ENCODE measurements at regions not wholly inside any gene's neighbourhood (a gene's known extent, or its start where the extent isn't known, plus 50 kb on each side); places are given as distances from the start of the nearest gene placed in this dataset.
"Not testable (repeated sequence)": the region's sequence is repeated elsewhere in the genome, so short reads cannot be mapped to it uniquely, and the experiment has no call there.

- not testable (repeated sequence) for H3K27me3 ChIP-seq (ENCODE audit: control insufficient read depth in 3 of 3, insufficient read depth in 3 of 3, low read length in 2 of 3); H3K9me3 ChIP-seq (ENCODE audit: control insufficient read depth in 4 of 4, insufficient read depth in 3 of 4, low read length in 3 of 4); ATAC-seq (ENCODE audit: insufficient read depth, low FRiP score); H3K36me3 ChIP-seq (ENCODE audit: control insufficient read depth in 4 of 4, insufficient read depth in 4 of 4, low read length in 4 of 4); H3K4me1 ChIP-seq (ENCODE audit: control insufficient read depth in 5 of 5, insufficient read depth in 5 of 5, low read length in 5 of 5); H3K9ac ChIP-seq (ENCODE audit: insufficient read depth in 1 of 2, low read length in 2 of 2); DNase-seq; H3K4me3 ChIP-seq; H3K27ac ChIP-seq (ENCODE audit: low read depth in 1 of 2, low read length in 1 of 2)
- 96 to 97% methylated on average over 29 to 49 of the region's 51 CpGs for WGBS, 2 donors
Observed at GRCh38 chr4:131734851-131735385, 1414.2 kb upstream of the PCDH10 start.

- not testable (repeated sequence) for H3K36me3 ChIP-seq (ENCODE audit: control insufficient read depth in 4 of 4, insufficient read depth in 4 of 4, low read length in 4 of 4); H3K9ac ChIP-seq (ENCODE audit: insufficient read depth in 1 of 2, low read length in 2 of 2); ATAC-seq (ENCODE audit: insufficient read depth, low FRiP score); H3K27me3 ChIP-seq (ENCODE audit: control insufficient read depth in 3 of 3, insufficient read depth in 3 of 3, low read length in 2 of 3); H3K4me3 ChIP-seq; DNase-seq; H3K9me3 ChIP-seq (ENCODE audit: control insufficient read depth in 4 of 4, insufficient read depth in 3 of 4, low read length in 3 of 4); H3K27ac ChIP-seq (ENCODE audit: low read depth in 1 of 2, low read length in 1 of 2); H3K4me1 ChIP-seq (ENCODE audit: control insufficient read depth in 5 of 5, insufficient read depth in 5 of 5, low read length in 5 of 5)
- 95 to 98% methylated on average over 14 to 25 of the region's 26 CpGs for WGBS, 2 donors
Observed at GRCh38 chr4:131738991-131739390, 1410.1 kb upstream of the PCDH10 start.

- H3K4me3 ChIP-seq; H3K4me1 ChIP-seq (ENCODE audit: control insufficient read depth in 5 of 5, insufficient read depth in 5 of 5, low read length in 5 of 5); H3K36me3 ChIP-seq (ENCODE audit: control insufficient read depth in 4 of 4, insufficient read depth in 4 of 4, low read length in 4 of 4); H3K27ac ChIP-seq (ENCODE audit: low read depth in 1 of 2, low read length in 1 of 2); H3K9ac ChIP-seq (ENCODE audit: insufficient read depth in 1 of 2, low read length in 2 of 2); H3K9me3 ChIP-seq (ENCODE audit: control insufficient read depth in 4 of 4, insufficient read depth in 3 of 4, low read length in 3 of 4); DNase-seq; H3K27me3 ChIP-seq (ENCODE audit: control insufficient read depth in 3 of 3, insufficient read depth in 3 of 3, low read length in 2 of 3); ATAC-seq (ENCODE audit: insufficient read depth, low FRiP score): not testable (repeated sequence)
- WGBS, 2 donors, result 98% methylated on average over 14 of the region's 27 CpGs; no CpG with 5 or more reads in 1 of the 2 donors
Observed at GRCh38 chr4:131741836-131742235, 1407.3 kb upstream of the PCDH10 start.

- H3K27me3 ChIP-seq (ENCODE audit: control insufficient read depth in 3 of 3, insufficient read depth in 3 of 3, low read length in 2 of 3); H3K9ac ChIP-seq (ENCODE audit: insufficient read depth in 1 of 2, low read length in 2 of 2); ATAC-seq (ENCODE audit: insufficient read depth, low FRiP score); H3K27ac ChIP-seq (ENCODE audit: low read depth in 1 of 2, low read length in 1 of 2); H3K4me1 ChIP-seq (ENCODE audit: control insufficient read depth in 5 of 5, insufficient read depth in 5 of 5, low read length in 5 of 5); DNase-seq; H3K4me3 ChIP-seq; H3K9me3 ChIP-seq (ENCODE audit: control insufficient read depth in 4 of 4, insufficient read depth in 3 of 4, low read length in 3 of 4); H3K36me3 ChIP-seq (ENCODE audit: control insufficient read depth in 4 of 4, insufficient read depth in 4 of 4, low read length in 4 of 4): not testable (repeated sequence)
- 97% methylated on average over 29 to 45 of the region's 45 CpGs for WGBS, 2 donors
Observed at GRCh38 chr4:131742536-131743205, 1406.4 kb upstream of the PCDH10 start.

GRCh38 chr4:131743348-131743747 lies 1405.7 kb upstream of the PCDH10 start:
- not testable (repeated sequence) for DNase-seq
- 93 to 99% methylated on average over 3 to 10 of the region's 20 CpGs for WGBS, 2 donors

GRCh38 chr4:131747203-131747602 lies 1401.9 kb upstream of the PCDH10 start:
- H3K4me3 ChIP-seq; H3K27ac ChIP-seq (ENCODE audit: low read depth in 1 of 2, low read length in 1 of 2); H3K9ac ChIP-seq (ENCODE audit: insufficient read depth in 1 of 2, low read length in 2 of 2); H3K27me3 ChIP-seq (ENCODE audit: control insufficient read depth in 3 of 3, insufficient read depth in 3 of 3, low read length in 2 of 3); H3K36me3 ChIP-seq (ENCODE audit: control insufficient read depth in 4 of 4, insufficient read depth in 4 of 4, low read length in 4 of 4); ATAC-seq (ENCODE audit: insufficient read depth, low FRiP score); DNase-seq; H3K4me1 ChIP-seq (ENCODE audit: control insufficient read depth in 5 of 5, insufficient read depth in 5 of 5, low read length in 5 of 5); H3K9me3 ChIP-seq (ENCODE audit: control insufficient read depth in 4 of 4, insufficient read depth in 3 of 4, low read length in 3 of 4): not testable (repeated sequence)
- 95 to 98% methylated on average over 10 to 19 of the region's 34 CpGs for WGBS, 2 donors

More at GRCh38 chr4:131743348-131743747, 1405.7 kb upstream of the PCDH10 start:
- not testable (repeated sequence) for H3K9me3 ChIP-seq (ENCODE audit: control insufficient read depth in 4 of 4, insufficient read depth in 3 of 4, low read length in 3 of 4); H3K27ac ChIP-seq (ENCODE audit: low read depth in 1 of 2, low read length in 1 of 2); H3K4me3 ChIP-seq; H3K9ac ChIP-seq (ENCODE audit: insufficient read depth in 1 of 2, low read length in 2 of 2); ATAC-seq (ENCODE audit: insufficient read depth, low FRiP score); H3K27me3 ChIP-seq (ENCODE audit: control insufficient read depth in 3 of 3, insufficient read depth in 3 of 3, low read length in 2 of 3); H3K4me1 ChIP-seq (ENCODE audit: control insufficient read depth in 5 of 5, insufficient read depth in 5 of 5, low read length in 5 of 5); H3K36me3 ChIP-seq (ENCODE audit: control insufficient read depth in 4 of 4, insufficient read depth in 4 of 4, low read length in 4 of 4)

GRCh38 chr4:131749224-131749623 lies 1399.9 kb upstream of the PCDH10 start:
- not testable (repeated sequence) for H3K9me3 ChIP-seq (ENCODE audit: control insufficient read depth in 4 of 4, insufficient read depth in 3 of 4, low read length in 3 of 4); DNase-seq; H3K4me3 ChIP-seq; H3K9ac ChIP-seq (ENCODE audit: insufficient read depth in 1 of 2, low read length in 2 of 2); H3K27me3 ChIP-seq (ENCODE audit: control insufficient read depth in 3 of 3, insufficient read depth in 3 of 3, low read length in 2 of 3); H3K27ac ChIP-seq (ENCODE audit: low read depth in 1 of 2, low read length in 1 of 2); H3K36me3 ChIP-seq (ENCODE audit: control insufficient read depth in 4 of 4, insufficient read depth in 4 of 4, low read length in 4 of 4); H3K4me1 ChIP-seq (ENCODE audit: control insufficient read depth in 5 of 5, insufficient read depth in 5 of 5, low read length in 5 of 5); ATAC-seq (ENCODE audit: insufficient read depth, low FRiP score)
- WGBS, 2 donors, result 97 to 98% methylated on average over 10 to 20 of the region's 31 CpGs

GRCh38 chr4:131750006-131750405 lies 1399.1 kb upstream of the PCDH10 start:
- H3K9me3 ChIP-seq (ENCODE audit: control insufficient read depth in 4 of 4, insufficient read depth in 3 of 4, low read length in 3 of 4); H3K27ac ChIP-seq (ENCODE audit: low read depth in 1 of 2, low read length in 1 of 2); H3K36me3 ChIP-seq (ENCODE audit: control insufficient read depth in 4 of 4, insufficient read depth in 4 of 4, low read length in 4 of 4); H3K4me3 ChIP-seq; H3K4me1 ChIP-seq (ENCODE audit: control insufficient read depth in 5 of 5, insufficient read depth in 5 of 5, low read length in 5 of 5); ATAC-seq (ENCODE audit: insufficient read depth, low FRiP score); H3K27me3 ChIP-seq (ENCODE audit: control insufficient read depth in 3 of 3, insufficient read depth in 3 of 3, low read length in 2 of 3); H3K9ac ChIP-seq (ENCODE audit: insufficient read depth in 1 of 2, low read length in 2 of 2): not testable (repeated sequence)
- peak in 1 of 3 donors; percentile 12 for DNase-seq
- WGBS, 2 donors, result 96 to 98% methylated on average over 16 to 24 of the region's 25 CpGs

Measured in lung (tissue), 9 donors.